ENCODE measurements at regions not wholly inside any gene's neighbourhood (a gene's known extent, or its start where the extent isn't known, plus 50 kb on each side); places are given as distances from the start of the nearest gene placed in this dataset.

DNA sequence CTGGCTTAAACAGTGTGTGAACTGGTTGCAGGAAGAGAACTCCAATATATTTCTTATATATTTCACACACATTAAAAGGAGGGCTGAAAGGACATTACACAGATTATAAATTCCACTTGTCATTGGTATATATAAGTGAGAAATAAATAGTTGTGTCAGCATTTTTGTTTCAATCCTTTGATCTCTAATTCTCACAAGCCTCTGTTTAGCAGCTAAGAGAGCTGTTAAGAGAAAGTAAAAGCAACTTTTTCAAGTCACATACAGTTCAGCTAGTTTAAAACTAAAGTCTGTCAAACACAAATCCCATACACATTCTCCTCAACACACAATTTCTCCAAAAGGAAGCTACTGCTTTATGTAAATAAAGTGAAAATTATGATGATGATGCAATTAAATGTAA is 70.5 kb upstream of the CCDC39 start:
- no peak for FAIRE-seq
- H3K4me3 ChIP-seq, result no peak overlapping the region
- ATAC-seq, result no peak
- no peaks in the 10 kb centered on the region for H3K4me1 ChIP-seq
- no peak overlapping the region for H3K27ac ChIP-seq
- H3K9me3 ChIP-seq, result no peaks in the 10 kb centered on the region
- ChIA-PET CTCF (no interaction called here), POLR2A (no interaction called here)
- peak; percentile 79 for TF ChIP-seq MAFK (IDR thresholded peaks at IDR 0.05; ENCODE audit: partially characterized antibody)
- no peak for TF ChIP-seq BCL3 (IDR thresholded peaks at IDR 0.05)
- no peak for TF ChIP-seq HOXB5 (CRISPR knock-in tag; IDR thresholded peaks at IDR 0.05)
- TF ChIP-seq JUNB (IDR thresholded peaks at IDR 0.05), result no peak
- no peak for TF ChIP-seq CBX2 (IDR thresholded peaks at IDR 0.05; ENCODE audit: borderline replicate concordance, low read depth)
- no peak for TF ChIP-seq HDAC2 (IDR thresholded peaks at IDR 0.05)
- no peak for TF ChIP-seq CHD4 (IDR thresholded peaks at IDR 0.05; ENCODE audit: borderline replicate concordance)
- TF ChIP-seq, protein P1, sequence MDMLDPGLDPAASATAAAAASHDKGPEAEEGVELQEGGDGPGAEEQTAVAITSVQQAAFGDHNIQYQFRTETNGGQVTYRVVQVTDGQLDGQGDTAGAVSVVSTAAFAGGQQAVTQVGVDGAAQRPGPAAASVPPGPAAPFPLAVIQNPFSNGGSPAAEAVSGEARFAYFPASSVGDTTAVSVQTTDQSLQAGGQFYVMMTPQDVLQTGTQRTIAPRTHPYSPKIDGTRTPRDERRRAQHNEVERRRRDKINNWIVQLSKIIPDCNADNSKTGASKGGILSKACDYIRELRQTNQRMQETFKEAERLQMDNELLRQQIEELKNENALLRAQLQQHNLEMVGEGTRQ (IDR thresholded peaks at IDR 0.05), result no peak
- H3K4me2 ChIP-seq, result no peak overlapping the region
- DNase-seq (ENCODE audit: low read depth in 1 of 2, low spot score in 1 of 2), result no peak

DNA sequence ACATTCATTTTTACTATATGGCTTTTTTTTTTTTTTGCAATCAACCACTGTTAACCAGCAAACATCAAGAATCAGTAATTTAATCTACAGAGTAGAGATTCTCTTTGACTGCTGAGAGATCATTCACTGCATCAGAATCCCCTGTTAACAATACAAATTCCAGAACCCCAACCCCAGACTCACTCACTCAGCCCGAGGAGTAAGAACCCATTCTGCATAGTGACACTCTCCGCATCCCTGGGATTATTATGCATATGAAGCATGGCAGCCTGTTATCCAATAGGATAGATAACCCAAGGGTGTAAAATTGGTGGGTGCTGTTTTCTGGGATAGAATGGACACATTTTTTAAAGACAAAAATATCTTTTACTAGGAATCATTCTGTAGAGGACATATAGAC is 76.3 kb upstream of the CCDC39 start:
- no peak overlapping the region for H3K4me2 ChIP-seq
- no peak overlapping the region for H3K4me3 ChIP-seq
- ChIA-PET POLR2A (no interaction called here), CTCF (no interaction called here)
- no peaks in the 10 kb centered on the region for H3K9me3 ChIP-seq
- WGBS (ENCODE audit: missing lambda C conversion rate), result 54% methylated on average over 2 of the region's 2 CpGs
- FAIRE-seq (no peak), DNase-seq (ENCODE audit: low read depth in 1 of 2, low spot score in 1 of 2) (no peak), ATAC-seq (no peak)
- no peaks in the 10 kb centered on the region for H3K4me1 ChIP-seq
- TF ChIP-seq ZC3H11A (IDR thresholded peaks at IDR 0.05) (no peak), POLR2A (IDR thresholded peaks at IDR 0.05; ENCODE audit: low read length) (no peak), POLR2AphosphoS2 (conservative IDR thresholded peaks at IDR 0.05; ENCODE audit: low read length) (no peak), RAD21 (conservative IDR thresholded peaks at IDR 0.05 in 1 of 2, IDR thresholded peaks at IDR 0.05 in 1 of 2) (no peak), MYC (IDR thresholded peaks at IDR 0.05; ENCODE audit: borderline replicate concordance, low read length) (no peak), HEYL (CRISPR knock-in tag; IDR thresholded peaks at IDR 0.05) (no peak), CHD4 (IDR thresholded peaks at IDR 0.05; ENCODE audit: borderline replicate concordance) (no peak), CBX2 (IDR thresholded peaks at IDR 0.05; ENCODE audit: borderline replicate concordance, low read depth) (no peak), ZFP36 (IDR thresholded peaks at IDR 0.05; ENCODE audit: borderline replicate concordance, partially characterized antibody) (no peak), NFE2L2 (conservative IDR thresholded peaks at IDR 0.05; ENCODE audit: low read length) (no peak), TFCP2L1 (CRISPR knock-in tag; IDR thresholded peaks at IDR 0.05) (no peak), BCL3 (IDR thresholded peaks at IDR 0.05) (no peak), EHMT2 (IDR thresholded peaks at IDR 0.05; ENCODE audit: low read depth) (no peak), SMC3 (IDR thresholded peaks at IDR 0.05) (no peak), SREBF2 (IDR thresholded peaks at IDR 0.05) (no peak)
- TF ChIP-seq, protein P2, sequence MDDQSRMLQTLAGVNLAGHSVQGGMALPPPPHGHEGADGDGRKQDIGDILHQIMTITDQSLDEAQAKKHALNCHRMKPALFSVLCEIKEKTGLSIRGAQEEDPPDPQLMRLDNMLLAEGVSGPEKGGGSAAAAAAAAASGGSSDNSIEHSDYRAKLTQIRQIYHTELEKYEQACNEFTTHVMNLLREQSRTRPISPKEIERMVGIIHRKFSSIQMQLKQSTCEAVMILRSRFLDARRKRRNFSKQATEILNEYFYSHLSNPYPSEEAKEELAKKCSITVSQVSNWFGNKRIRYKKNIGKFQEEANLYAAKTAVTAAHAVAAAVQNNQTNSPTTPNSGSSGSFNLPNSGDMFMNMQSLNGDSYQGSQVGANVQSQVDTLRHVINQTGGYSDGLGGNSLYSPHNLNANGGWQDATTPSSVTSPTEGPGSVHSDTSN (IDR thresholded peaks at IDR 0.05), result no peak
- no peak overlapping the region for H3K27ac ChIP-seq

DNA sequence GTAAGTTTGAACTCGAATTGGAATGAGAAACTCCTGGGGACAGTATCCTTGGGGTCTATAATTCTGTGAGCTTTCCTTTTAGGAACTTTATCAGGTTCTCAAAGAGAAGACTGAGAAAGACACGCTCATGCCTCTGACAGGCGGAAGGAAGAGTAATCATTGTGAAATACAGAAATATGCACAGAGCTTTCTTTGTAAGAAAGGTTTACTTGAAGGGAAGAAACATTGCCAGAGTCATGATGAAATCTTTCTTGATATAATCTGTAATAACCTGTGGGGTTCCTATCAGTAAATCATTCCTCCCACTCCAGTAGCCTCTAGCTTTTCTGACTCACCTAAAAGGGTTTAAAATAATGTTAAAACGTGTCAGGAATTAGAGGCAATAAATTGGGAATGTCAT is 83.6 kb upstream of the CCDC39 start:
- Histone ChIP-seq H3K27ac (no peak overlapping the region), H3K4me3 (no peak overlapping the region), H3K4me2 (no peak overlapping the region), H3K9me3 (no peaks in the 10 kb centered on the region), H3K4me1 (no peaks in the 10 kb centered on the region)
- no peak for FAIRE-seq
- 6% methylated on average over 4 of the region's 4 CpGs for WGBS (ENCODE audit: missing lambda C conversion rate)
- no peak for ATAC-seq
- TF ChIP-seq, protein P3, sequence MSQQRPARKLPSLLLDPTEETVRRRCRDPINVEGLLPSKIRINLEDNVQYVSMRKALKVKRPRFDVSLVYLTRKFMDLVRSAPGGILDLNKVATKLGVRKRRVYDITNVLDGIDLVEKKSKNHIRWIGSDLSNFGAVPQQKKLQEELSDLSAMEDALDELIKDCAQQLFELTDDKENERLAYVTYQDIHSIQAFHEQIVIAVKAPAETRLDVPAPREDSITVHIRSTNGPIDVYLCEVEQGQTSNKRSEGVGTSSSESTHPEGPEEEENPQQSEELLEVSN (IDR thresholded peaks at IDR 0.05; ENCODE audit: borderline replicate concordance, low read depth), result no peak
- TF ChIP-seq RFX5 (IDR thresholded peaks at IDR 0.05) (no peak), SMC3 (IDR thresholded peaks at IDR 0.05) (no peak), MAFK (IDR thresholded peaks at IDR 0.05; ENCODE audit: partially characterized antibody) (no peak), FOXS1 (CRISPR knock-in tag; IDR thresholded peaks at IDR 0.05) (no peak), POLR2A (IDR thresholded peaks at IDR 0.05; ENCODE audit: low read length) (no peak), RCOR1 (IDR thresholded peaks at IDR 0.05; ENCODE audit: low read depth, low read length) (no peak), EP300 (IDR thresholded peaks at IDR 0.05) (no peak), NR3C1 (IDR thresholded peaks at IDR 0.05) (no peak), ZSCAN20 (CRISPR knock-in tag; IDR thresholded peaks at IDR 0.05) (no peak), HES2 (IDR thresholded peaks at IDR 0.05) (no peak), NFE2L2 (conservative IDR thresholded peaks at IDR 0.05; ENCODE audit: low read length) (no peak)
- TF ChIP-seq, protein P1 (IDR thresholded peaks at IDR 0.05), result no peak
- CTCF ChIA-PET, result no interaction called here
- DNase-seq (ENCODE audit: low read depth in 1 of 2, low spot score in 1 of 2), result no peak
- POLR2A ChIA-PET, result no interaction called here
